ENCODE measurements at regions not wholly inside any gene's neighbourhood (a gene's known extent, or its start where the extent isn't known, plus 50 kb on each side); places are given as distances from the start of the nearest gene placed in this dataset.

GRCh38 chr14:49487238-49487637 is 98.9 kb downstream of the RPS29 start:
- Histone ChIP-seq H2AFZ (ENCODE audit: insufficient read depth, low read depth, low read length, poor library complexity, severe bottlenecking) (no peak overlapping the region), H3K9ac (ENCODE audit: insufficient read depth, low read length, poor library complexity, severe bottlenecking) (no peak overlapping the region), H3K9me3 (replicated peaks in 1 of 2; ENCODE audit: control insufficient read depth in 1 of 2, insufficient read depth in 1 of 2, low read length in 2 of 2) (no peaks in the 10 kb centered on the region), H3K4me1 (ENCODE audit: control insufficient read depth in 1 of 2, insufficient read depth in 2 of 2, low read length in 2 of 2) (no peaks in the 10 kb centered on the region), H3K79me2 (ENCODE audit: insufficient read depth, low read length) (no peaks in the 10 kb centered on the region), H3K36me3 (replicated peaks in 1 of 2; ENCODE audit: control insufficient read depth in 1 of 2, insufficient read depth in 2 of 2, low read length in 2 of 2) (no peaks in the 10 kb centered on the region), H3K27me3 (ENCODE audit: control insufficient read depth in 2 of 2, insufficient read depth in 2 of 2, low read length in 2 of 2) (no peaks in the 10 kb centered on the region), H3K27ac (ENCODE audit: low read depth in 1 of 2, low read length in 2 of 2) (no peak overlapping the region), H3K4me2 (replicated peaks; ENCODE audit: extremely low read depth, low read length, poor library complexity, severe bottlenecking) (no peak overlapping the region), H4K20me1 (ENCODE audit: insufficient read depth, low read length) (no peaks in the 10 kb centered on the region), H3K4me3 (replicated peaks in 1 of 3; ENCODE audit: low read depth in 2 of 3, low read length in 3 of 3) (no peak overlapping the region)
- Mint-ChIP-seq H3K4me3 (no peak overlapping the region), H3K36me3 (no peaks in the 10 kb centered on the region), H3K9me3 (peaks cover 0 to 3% (median 0%) of the 10 kb centered on the region in 7 donors), H3K4me1 (peaks cover 5% of the 10 kb centered on the region), H3K27ac (no peak overlapping the region), H3K27me3 (ENCODE audit: low read depth in 3 of 3) (peaks cover 0 to 3% (median 1%) of the 10 kb centered on the region in 3 donors)
- DNase-seq = no peak
- intact Hi-C loops (cut with micrococcal nuclease) = no loop called here
- TF ChIP-seq CTCF (IDR thresholded peaks at IDR 0.05) = no peak

- no peak overlapping the region for H3K9ac ChIP-seq (ENCODE audit: insufficient read depth, low read length, poor library complexity, severe bottlenecking)
- intact Hi-C loops (cut with micrococcal nuclease) = no loop called here
Observed at GRCh38 chr14:49485290-49485689, 100.9 kb downstream of the RPS29 start.

More at GRCh38 chr14:49485290-49485689, 100.9 kb downstream of the RPS29 start:
- Histone ChIP-seq H3K4me3 (replicated peaks in 1 of 3; ENCODE audit: low read depth in 2 of 3, low read length in 3 of 3) (no peak overlapping the region), H3K27ac (ENCODE audit: low read depth in 1 of 2, low read length in 2 of 2) (no peak overlapping the region), H3K4me1 (ENCODE audit: control insufficient read depth in 1 of 2, insufficient read depth in 2 of 2, low read length in 2 of 2) (no peaks in the 10 kb centered on the region), H3K36me3 (replicated peaks in 1 of 2; ENCODE audit: control insufficient read depth in 1 of 2, insufficient read depth in 2 of 2, low read length in 2 of 2) (no peaks in the 10 kb centered on the region), H2AFZ (ENCODE audit: insufficient read depth, low read depth, low read length, poor library complexity, severe bottlenecking) (no peak overlapping the region), H3K27me3 (ENCODE audit: control insufficient read depth in 2 of 2, insufficient read depth in 2 of 2, low read length in 2 of 2) (no peaks in the 10 kb centered on the region), H4K20me1 (ENCODE audit: insufficient read depth, low read length) (no peaks in the 10 kb centered on the region), H3K4me2 (replicated peaks; ENCODE audit: extremely low read depth, low read length, poor library complexity, severe bottlenecking) (no peak overlapping the region), H3K9me3 (replicated peaks in 1 of 2; ENCODE audit: control insufficient read depth in 1 of 2, insufficient read depth in 1 of 2, low read length in 2 of 2) (no peaks in the 10 kb centered on the region), H3K79me2 (ENCODE audit: insufficient read depth, low read length) (no peaks in the 10 kb centered on the region)
- Mint-ChIP-seq H3K4me3 (no peak overlapping the region), H3K27me3 (ENCODE audit: low read depth in 3 of 3) (peaks cover 0 to 2% (median 1%) of the 10 kb centered on the region in 3 donors), H3K9me3 (peaks cover 0 to 3% (median 2%) of the 10 kb centered on the region in 7 donors), H3K4me1 (peaks cover 5% of the 10 kb centered on the region), H3K27ac (no peak overlapping the region), H3K36me3 (no peaks in the 10 kb centered on the region)
- DNase-seq = no peak
- 100% methylated on average over 1 of the region's 3 CpGs for WGBS (ENCODE audit: insufficient coverage)
- no peak for TF ChIP-seq CTCF (IDR thresholded peaks at IDR 0.05)
